Panc1 (cell line): ENCODE measurements at regions not wholly inside any gene's neighbourhood (a gene's known extent, or its start where the extent isn't known, plus 50 kb on each side); places are given as distances from the start of the nearest gene placed in this dataset.

Experiments
- ATAC-seq: fragments of 200-7000 bp; cut with Tn5 transposase; 2 replicates; pipeline ENCODE4 v1.9.1; 2020; ENCODE audit warnings: mild to moderate bottlenecking, moderate library complexity
- BruUV-seq: library from RNA; stranded (reverse); fragments of 400-500 nt; replicated peaks from 2 replicates; lab custom pipeline; 2021; lab: Mats Ljungman, UMichigan
- CTCF ChIA-PET: fragments of 300-600 bp; sonication (Branson Sonifier 250); formaldehyde crosslinking; loops from one replicate; lab custom pipeline; 2022; ENCODE audit warnings: antibody characterized with exemption; lab: Charles Lee
- POLR2A ChIA-PET: fragments of 300-600 bp; sonication (Branson Sonifier 250); formaldehyde crosslinking; loops from one replicate; lab custom pipeline; 2022; ENCODE audit warnings: antibody characterized with exemption; lab: Charles Lee
- DNase-seq: peaks from one replicate; pipeline ENCODE4 v3.0.0-alpha.2; 2010; ENCODE audit warnings: low read depth, low spot score
- H3K27ac ChIP-seq: 2 replicates; pipeline ENCODE4 v1.5.1; 2011; ENCODE audit warnings: mild to moderate bottlenecking, low read length, inconsistent platforms
- H3K27me3 ChIP-seq: fragments of 200-500 bp; sonication (Bioruptor generic); 2 replicates; pipeline ENCODE4 v1.6.0; 2014; ENCODE audit warnings: low read length, inconsistent platforms; ENCODE audit not compliant: control insufficient read depth, insufficient read depth
- H3K36me3 ChIP-seq: fragments of 200-500 bp; sonication (Bioruptor generic); 2 replicates; pipeline ENCODE4 v1.5.1; 2014; ENCODE audit warnings: inconsistent platforms, mild to moderate bottlenecking, low read length, moderate library complexity; ENCODE audit not compliant: control insufficient read depth, insufficient read depth
- H3K4me1 ChIP-seq: 2 replicates; pipeline ENCODE4 v1.5.1; 2011; ENCODE audit warnings: inconsistent platforms, mild to moderate bottlenecking, low read length, moderate library complexity; ENCODE audit not compliant: control insufficient read depth, insufficient read depth
- H3K4me3 ChIP-seq, 2 experiments: 2 replicates each; pipeline ENCODE4 v1.5.1; 2011 to 2012; ENCODE audit warnings: low read depth in 2 of 2, low read length in 2 of 2, mild to moderate bottlenecking in 2 of 2, inconsistent platforms in 1 of 2, moderate library complexity in 1 of 2
- H3K9me3 ChIP-seq: fragments of 200-500 bp; sonication (Bioruptor generic); 2 replicates; pipeline ENCODE4 v1.5.1; 2014; ENCODE audit warnings: low read depth, mild to moderate bottlenecking, inconsistent platforms, low read length, moderate library complexity; ENCODE audit not compliant: control insufficient read depth, insufficient read depth
- CTCF ChIP-seq: fragments of 450-650 bp; IDR thresholded peaks from 2 replicates; pipeline ENCODE4 v1.5.1; 2017; ENCODE audit warnings: mild to moderate bottlenecking
- POLR2AphosphoS5 ChIP-seq: IDR thresholded peaks from 2 replicates; pipeline ENCODE4 v1.6.1; 2012; ENCODE audit warnings: mild to moderate bottlenecking, low read depth, low read length, moderate library complexity
- REST ChIP-seq, 2 experiments: IDR thresholded peaks; 2 replicates each; pipeline ENCODE4 v1.6.1; 2011 to 2012; ENCODE audit warnings: low read depth in 2 of 2, control low read depth in 1 of 2, low read length in 1 of 2, mild to moderate bottlenecking in 1 of 2, moderate library complexity in 1 of 2; ENCODE audit not compliant: insufficient read depth in 1 of 2
- SIN3A ChIP-seq: IDR thresholded peaks from 2 replicates; pipeline ENCODE4 v1.6.1; 2012; ENCODE audit warnings: low read depth, mild to moderate bottlenecking, low read length, moderate library complexity, borderline replicate concordance; ENCODE audit not compliant: insufficient read depth
- TCF7L2 ChIP-seq: IDR thresholded peaks from 2 replicates; pipeline ENCODE4 v1.6.1; 2011; ENCODE audit warnings: mild to moderate bottlenecking, low read depth, low read length, inconsistent platforms
- in situ Hi-C: cut with HindIII; loops from 2 replicates; pipeline ENCODE4 v1.10.0; 2016; ENCODE audit warnings: low sequenced_read_pairs, low pct_unique_long_range_greater_than_20kb
- intact Hi-C: fragments of 100-400 bp; cut with micrococcal nuclease; formaldehyde crosslinking; loops from one replicate; pipeline ENCODE4 v1.10.0; 2022; ENCODE audit not compliant: unreplicated experiment

DNA sequence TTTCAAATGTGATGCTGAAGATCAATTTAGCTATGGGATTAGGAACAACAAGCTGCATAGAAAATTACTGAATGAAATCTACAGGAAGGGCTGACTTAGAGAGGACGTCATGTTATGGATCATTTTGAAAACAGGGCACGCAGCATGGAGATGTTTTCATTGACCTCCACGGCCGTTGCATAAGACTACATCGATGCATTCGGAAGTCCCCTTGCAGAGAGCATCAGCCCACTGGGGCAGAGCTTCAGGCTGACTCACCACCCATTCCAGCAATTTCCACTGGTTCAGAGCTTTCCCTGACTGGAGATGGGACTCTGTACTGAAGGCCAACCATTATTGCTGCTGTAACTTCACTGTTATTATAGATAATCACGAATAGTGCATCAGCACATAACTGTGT, 305.3 kb downstream of the IRS2 start:
- Histone ChIP-seq H3K27me3 (no peaks in the 10 kb centered on the region), H3K4me3 (no peak overlapping the region), H3K9me3 (no peaks in the 10 kb centered on the region), H3K4me1 (no peaks in the 10 kb centered on the region), H3K36me3 (no peaks in the 10 kb centered on the region), H3K27ac (no peak overlapping the region)
- CTCF ChIA-PET: no interaction called here
- DNase-seq (no peak), ATAC-seq (no peak)
- BruUV-seq: no TSS peak
- POLR2A ChIA-PET: no interaction called here
- in situ Hi-C loops: no loop called here
- TF ChIP-seq SIN3A (no peak), POLR2AphosphoS5 (no peak), REST (IDR thresholded peaks at IDR 0.05; ENCODE audit: insufficient read depth in 1 of 2, low read depth in 2 of 2, low read length in 1 of 2) (no peak), TCF7L2 (no peak), CTCF (no peak)
- intact Hi-C loops: no loop called here

- ATAC-seq (no peak), DNase-seq (no peak)
- ChIA-PET CTCF (no interaction called here), POLR2A (interaction anchor here (0.7 kb wide), 1 partner anchor 851 kb away, joined by 3 read pairs; the partner anchor contains the start of gene MYO16)
- Histone ChIP-seq H3K4me3 (no peak overlapping the region), H3K4me1 (no peaks in the 10 kb centered on the region), H3K9me3 (no peaks in the 10 kb centered on the region), H3K36me3 (no peaks in the 10 kb centered on the region), H3K27ac (no peak overlapping the region), H3K27me3 (no peaks in the 10 kb centered on the region)
- no peak for TF ChIP-seq CTCF
- TF ChIP-seq POLR2AphosphoS5: no peak
- TF ChIP-seq SIN3A: no peak
- TF ChIP-seq REST (IDR thresholded peaks at IDR 0.05; ENCODE audit: insufficient read depth in 1 of 2, low read depth in 2 of 2, low read length in 1 of 2): no peak
- TF ChIP-seq TCF7L2: no peak
- BruUV-seq: no TSS peak
- intact Hi-C loops: no loop called here
- in situ Hi-C loops: no loop called here
Observed at GRCh38 chr13:109480011-109480955, 306.1 kb downstream of the IRS2 start.
